ENCODE measurements at regions not wholly inside any gene's neighbourhood (a gene's known extent, or its start where the extent isn't known, plus 50 kb on each side); places are given as distances from the start of the nearest gene placed in this dataset.

- no peak for TF ChIP-seq CTCF (IDR thresholded peaks at IDR 0.05; ENCODE audit: insufficient read depth, low read length, poor library complexity, severe bottlenecking)
- no peak overlapping the region for H3K4me3 ChIP-seq (replicated peaks; ENCODE audit: low read depth, low read length)
- H3K36me3 ChIP-seq (ENCODE audit: control insufficient read depth, insufficient read depth, low read length), result no peaks in the 10 kb centered on the region
- no peak for DNase-seq (ENCODE audit: extremely low read depth, insufficient read length)
- H3K27me3 ChIP-seq (replicated peaks; ENCODE audit: control insufficient read depth, insufficient read depth, low read length), result no peaks in the 10 kb centered on the region
These were observed 701.2 kb upstream of the SORCS1 start for GRCh38 chr10:107865691-107866090.

GRCh38 chr10:107859065-107859464 is 694.6 kb upstream of the SORCS1 start:
- H3K36me3 ChIP-seq (ENCODE audit: control insufficient read depth, insufficient read depth, low read length), result no peaks in the 10 kb centered on the region
- H3K4me3 ChIP-seq (replicated peaks; ENCODE audit: low read depth, low read length), result no peak overlapping the region
- no peak for TF ChIP-seq CTCF (IDR thresholded peaks at IDR 0.05; ENCODE audit: insufficient read depth, low read length, poor library complexity, severe bottlenecking)
- no peak for DNase-seq (ENCODE audit: extremely low read depth, insufficient read length)
- H3K27me3 ChIP-seq (replicated peaks; ENCODE audit: control insufficient read depth, insufficient read depth, low read length), result no peaks in the 10 kb centered on the region

GRCh38 chr10:107856047-107856315 is 691.5 kb upstream of the SORCS1 start:
- DNase-seq (ENCODE audit: extremely low read depth, insufficient read length), result no peak
- H3K4me3 ChIP-seq (replicated peaks; ENCODE audit: low read depth, low read length), result no peak overlapping the region
- no peak for TF ChIP-seq CTCF (IDR thresholded peaks at IDR 0.05; ENCODE audit: insufficient read depth, low read length, poor library complexity, severe bottlenecking)
- H3K36me3 ChIP-seq (ENCODE audit: control insufficient read depth, insufficient read depth, low read length), result no peaks in the 10 kb centered on the region
- no peaks in the 10 kb centered on the region for H3K27me3 ChIP-seq (replicated peaks; ENCODE audit: control insufficient read depth, insufficient read depth, low read length)

GRCh38 chr10:107855301-107856046 is 691.0 kb upstream of the SORCS1 start:
- Histone ChIP-seq H3K4me3 (replicated peaks; ENCODE audit: low read depth, low read length) (no peak overlapping the region), H3K36me3 (ENCODE audit: control insufficient read depth, insufficient read depth, low read length) (no peaks in the 10 kb centered on the region), H3K27me3 (replicated peaks; ENCODE audit: control insufficient read depth, insufficient read depth, low read length) (no peaks in the 10 kb centered on the region)
- no peak for TF ChIP-seq CTCF (IDR thresholded peaks at IDR 0.05; ENCODE audit: insufficient read depth, low read length, poor library complexity, severe bottlenecking)
- no peak for DNase-seq (ENCODE audit: extremely low read depth, insufficient read length)

GRCh38 chr10:107848726-107849360 is 684.3 kb upstream of the SORCS1 start:
- no peaks in the 10 kb centered on the region for H3K27me3 ChIP-seq (replicated peaks; ENCODE audit: control insufficient read depth, insufficient read depth, low read length)
- H3K4me3 ChIP-seq (replicated peaks; ENCODE audit: low read depth, low read length), result no peak overlapping the region
- no peak for DNase-seq (ENCODE audit: extremely low read depth, insufficient read length)
- no peaks in the 10 kb centered on the region for H3K36me3 ChIP-seq (ENCODE audit: control insufficient read depth, insufficient read depth, low read length)
- no peak for TF ChIP-seq CTCF (IDR thresholded peaks at IDR 0.05; ENCODE audit: insufficient read depth, low read length, poor library complexity, severe bottlenecking)

Data from GM06990 (cell line).